ENCODE measurements at regions not wholly inside any gene's neighbourhood (a gene's known extent, or its start where the extent isn't known, plus 50 kb on each side); places are given as distances from the start of the nearest gene placed in this dataset.

DNA sequence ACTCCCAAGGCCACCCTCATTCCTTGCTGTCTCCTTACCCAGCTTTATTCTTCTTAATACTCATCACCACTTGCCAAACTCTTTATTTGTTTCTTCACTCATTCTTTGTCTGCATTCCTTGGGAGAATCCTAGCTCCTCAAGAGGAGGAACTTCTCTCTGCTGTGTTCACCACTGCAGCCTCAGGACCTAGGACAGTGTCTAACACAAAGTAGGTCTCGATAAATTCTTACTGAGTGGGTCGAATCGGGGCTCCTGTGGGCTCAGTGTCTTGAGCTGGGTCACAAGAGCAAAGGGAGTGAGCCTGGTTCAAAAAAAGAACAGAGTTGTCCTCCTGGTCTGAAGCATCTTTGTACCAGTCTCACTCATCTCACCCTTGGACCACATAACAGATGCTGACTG, 224.1 kb upstream of the TMEM132C start:
- no peak for TF ChIP-seq POLR2A (IDR thresholded peaks at IDR 0.05)
- TF ChIP-seq, protein P1, sequence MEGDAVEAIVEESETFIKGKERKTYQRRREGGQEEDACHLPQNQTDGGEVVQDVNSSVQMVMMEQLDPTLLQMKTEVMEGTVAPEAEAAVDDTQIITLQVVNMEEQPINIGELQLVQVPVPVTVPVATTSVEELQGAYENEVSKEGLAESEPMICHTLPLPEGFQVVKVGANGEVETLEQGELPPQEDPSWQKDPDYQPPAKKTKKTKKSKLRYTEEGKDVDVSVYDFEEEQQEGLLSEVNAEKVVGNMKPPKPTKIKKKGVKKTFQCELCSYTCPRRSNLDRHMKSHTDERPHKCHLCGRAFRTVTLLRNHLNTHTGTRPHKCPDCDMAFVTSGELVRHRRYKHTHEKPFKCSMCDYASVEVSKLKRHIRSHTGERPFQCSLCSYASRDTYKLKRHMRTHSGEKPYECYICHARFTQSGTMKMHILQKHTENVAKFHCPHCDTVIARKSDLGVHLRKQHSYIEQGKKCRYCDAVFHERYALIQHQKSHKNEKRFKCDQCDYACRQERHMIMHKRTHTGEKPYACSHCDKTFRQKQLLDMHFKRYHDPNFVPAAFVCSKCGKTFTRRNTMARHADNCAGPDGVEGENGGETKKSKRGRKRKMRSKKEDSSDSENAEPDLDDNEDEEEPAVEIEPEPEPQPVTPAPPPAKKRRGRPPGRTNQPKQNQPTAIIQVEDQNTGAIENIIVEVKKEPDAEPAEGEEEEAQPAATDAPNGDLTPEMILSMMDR (IDR thresholded peaks at IDR 0.05), result no peak
